Glomerular endothelial cell (primary cell): ENCODE measurements at regions not wholly inside any gene's neighbourhood (a gene's known extent, or its start where the extent isn't known, plus 50 kb on each side); places are given as distances from the start of the nearest gene placed in this dataset.

Experiments
- DNase-seq: peaks from one replicate; pipeline ENCODE4 v3.0.0-alpha.2; 2011; ENCODE audit warnings: low read depth, low spot score; ENCODE audit errors: extremely low read depth

DNA sequence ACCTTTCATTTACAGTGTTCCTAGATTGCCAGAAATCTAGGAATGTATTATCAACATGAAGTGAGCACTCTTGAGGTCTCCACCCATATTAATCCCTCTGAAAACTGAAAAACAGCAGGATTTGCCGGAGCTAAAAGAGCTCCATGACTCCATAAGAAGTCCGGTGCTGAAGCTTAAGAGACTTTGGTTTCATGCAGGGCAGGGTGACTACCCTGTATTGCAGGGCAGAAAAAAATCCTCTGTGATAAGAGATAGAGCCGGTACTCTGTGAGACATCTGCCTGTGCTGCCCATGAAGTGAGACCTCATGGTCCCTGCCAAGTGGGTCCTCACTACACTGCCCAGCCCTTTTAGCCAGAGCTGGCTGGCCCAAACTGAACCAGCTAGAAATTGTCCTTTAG is 127.2 kb upstream of the NPY2R start:
- no peak for DNase-seq

- DNase-seq = peak; percentile 48
Measured at GRCh38 chr4:155085843-155086530, 122.4 kb upstream of the NPY2R start.

- DNase-seq = no peak
Measured at GRCh38 chr4:155094201-155094820, 114.1 kb upstream of the NPY2R start.

DNA sequence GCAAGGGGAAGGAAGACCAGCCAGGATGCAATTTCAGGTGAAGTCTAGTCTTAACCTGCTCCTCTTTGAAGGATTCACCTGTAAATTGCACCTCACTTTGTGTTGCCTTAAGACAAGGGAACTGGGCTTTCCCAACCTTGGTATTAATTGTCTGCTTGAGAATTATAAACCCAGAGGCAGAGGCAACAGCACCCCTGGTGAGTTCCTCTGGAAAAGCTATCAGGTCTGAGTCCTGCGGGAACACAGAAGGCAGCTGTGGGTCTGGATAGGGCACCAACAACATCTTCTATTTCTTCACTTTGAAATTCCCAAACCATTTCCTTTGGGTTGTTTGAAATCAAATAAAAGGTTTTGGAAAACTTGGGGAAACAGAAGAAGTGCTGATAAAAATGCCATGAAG is 109.2 kb upstream of the NPY2R start:
- no peak for DNase-seq

- no peak for DNase-seq
Measured at GRCh38 chr4:155106629-155107028, 101.8 kb upstream of the NPY2R start.

- DNase-seq = no peak
Measured at GRCh38 chr4:155107059-155107458, 101.4 kb upstream of the NPY2R start.

DNA sequence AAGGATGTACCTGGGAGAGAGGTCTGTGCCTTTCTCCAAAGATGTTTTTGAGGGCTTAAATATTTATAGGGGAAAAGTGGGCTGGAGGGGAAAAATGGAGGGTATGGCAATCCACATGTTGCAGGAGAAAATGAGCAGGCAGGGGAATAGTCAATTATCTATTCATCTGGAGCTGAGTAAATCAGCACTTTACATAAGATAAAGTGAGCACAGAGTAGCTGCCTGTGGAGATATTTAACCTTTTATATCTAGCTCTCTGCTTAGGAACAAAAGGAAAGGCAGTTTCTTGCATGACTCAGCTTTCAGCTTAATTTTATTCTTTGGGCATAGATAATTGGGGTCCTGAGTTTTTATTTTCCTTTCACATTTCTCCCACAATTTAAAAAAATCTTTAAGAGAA is 93.6 kb upstream of the NPY2R start:
- no peak for DNase-seq

DNA sequence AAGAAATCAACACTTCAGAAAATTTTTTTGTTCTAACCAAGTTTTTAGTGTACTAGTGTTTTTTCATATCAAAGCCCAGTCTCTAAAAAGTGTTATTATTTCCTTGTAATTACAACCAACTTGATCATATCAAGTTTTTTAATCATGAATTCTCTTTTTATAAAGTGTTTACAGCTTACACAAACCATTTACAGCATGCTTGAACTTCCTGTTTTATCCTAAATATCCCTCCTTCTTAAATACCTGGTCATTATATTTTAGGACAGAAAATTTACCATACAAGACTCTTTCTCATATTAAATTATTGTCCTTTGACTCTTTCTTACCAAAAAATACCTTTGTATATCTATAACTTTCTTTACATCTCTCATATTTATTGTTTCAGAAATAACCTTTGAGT is 89.4 kb upstream of the NPY2R start:
- no peak for DNase-seq

DNA sequence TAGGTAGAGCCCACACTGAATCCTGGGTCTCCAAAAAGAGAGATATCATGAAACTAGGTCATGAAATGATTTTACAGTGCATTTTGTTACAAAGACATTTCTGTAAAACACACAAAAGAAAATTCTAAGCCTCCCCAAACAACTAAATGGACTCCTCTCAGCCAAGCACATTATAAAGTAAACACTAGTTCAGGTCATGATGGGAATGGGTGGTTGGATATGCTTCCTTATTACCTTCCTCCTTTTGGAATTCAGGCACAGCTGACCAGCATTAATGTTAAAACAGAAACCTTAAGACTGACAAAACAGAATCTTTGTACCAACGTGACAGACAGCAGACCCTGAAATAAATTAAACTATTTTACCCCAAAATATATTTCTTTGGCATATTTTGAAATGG is 87.9 kb upstream of the NPY2R start:
- no peak for DNase-seq

DNA sequence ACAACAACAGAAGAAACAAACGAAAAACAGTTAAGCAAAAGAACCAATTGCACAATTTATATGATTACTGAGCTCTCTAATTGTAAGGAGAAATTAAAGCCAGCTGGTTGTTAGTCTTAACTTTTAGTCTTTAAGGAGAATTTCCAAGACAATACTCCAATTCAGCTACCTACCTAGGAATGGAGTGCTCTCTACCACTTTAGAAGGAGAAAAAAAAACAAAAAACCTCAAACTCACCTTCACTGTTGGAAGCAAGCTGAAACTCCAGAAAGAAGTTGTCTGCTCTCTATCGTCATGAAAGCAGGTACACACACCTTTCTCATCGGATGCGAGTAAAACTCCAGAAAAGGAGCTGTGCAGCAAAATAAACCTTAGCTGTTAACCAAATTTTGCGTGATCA is 86.1 kb upstream of the NPY2R start:
- no peak for DNase-seq

DNA sequence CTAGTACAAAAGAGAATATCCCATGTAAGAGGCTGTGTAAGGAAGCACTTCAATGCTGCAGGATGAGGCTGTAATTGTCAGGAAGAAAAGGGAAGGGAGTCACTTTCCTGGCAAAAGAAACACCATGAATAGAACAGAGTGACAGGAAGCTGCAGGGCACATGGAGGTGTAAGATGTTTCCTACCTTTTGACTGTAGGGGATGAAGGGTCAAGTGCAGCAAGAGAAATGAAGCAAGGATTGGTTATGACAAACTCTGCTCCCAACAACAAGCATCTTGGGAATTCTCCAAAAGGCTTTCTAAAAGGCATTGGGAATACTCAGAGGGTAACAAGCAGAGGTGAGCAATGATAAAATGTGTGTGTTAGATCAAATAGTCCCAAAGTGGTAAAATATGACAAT is 74.3 kb upstream of the NPY2R start:
- DNase-seq = peak; percentile 3

DNA sequence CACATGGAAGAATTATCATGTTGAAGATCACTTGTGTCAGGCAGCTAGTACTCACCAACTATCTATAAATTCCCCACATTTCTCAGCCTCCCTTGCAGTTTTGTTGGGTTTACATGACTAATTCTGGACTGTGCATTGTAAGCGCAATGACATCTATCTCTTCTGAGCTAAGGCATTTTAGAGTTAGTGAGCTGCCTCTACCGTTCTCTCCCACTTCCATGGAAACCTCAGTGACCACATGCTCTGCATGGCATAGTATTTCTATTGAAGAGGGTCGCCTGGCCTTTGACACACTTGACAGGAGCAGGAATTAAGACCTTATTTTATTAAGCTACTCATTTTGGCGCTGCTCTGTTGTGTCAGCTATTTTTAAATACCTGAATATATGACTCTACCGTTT is 67.5 kb upstream of the NPY2R start:
- no peak for DNase-seq

DNA sequence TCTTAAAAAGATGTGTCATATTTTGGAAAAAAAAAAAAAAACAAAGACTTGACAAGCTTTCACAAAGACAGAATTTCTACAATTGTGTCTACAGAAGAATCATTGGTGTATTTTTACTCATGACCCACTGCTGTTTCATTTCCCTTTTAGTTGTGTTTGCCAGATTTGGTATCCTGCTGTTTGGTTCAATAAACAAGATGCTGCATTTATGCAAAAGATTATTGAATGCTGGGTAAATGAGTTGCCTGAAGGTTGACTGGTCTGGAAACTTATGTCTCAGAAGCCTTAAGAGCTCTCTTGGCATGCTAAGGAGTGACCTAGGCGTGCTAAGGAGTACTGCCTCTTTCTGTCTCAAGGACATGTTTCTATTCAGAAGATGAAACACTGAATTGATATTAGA is 64.9 kb upstream of the NPY2R start:
- DNase-seq = no peak
